Erythroblast (primary cell): ENCODE measurements at regions not wholly inside any gene's neighbourhood (a gene's known extent, or its start where the extent isn't known, plus 50 kb on each side); places are given as distances from the start of the nearest gene placed in this dataset.
"Not testable (repeated sequence)": the region's sequence is repeated elsewhere in the genome, so short reads cannot be mapped to it uniquely, and the experiment has no call there.

Experiments used
- DNase-seq, 2 experiments: peaks; one replicate each; lab custom pipeline; 2025; lab: John Stamatoyannopoulos, UW
- GATA1 ChIP-seq: IDR thresholded peaks from 2 replicates; pipeline ENCODE4 v1.6.1; 2011; ENCODE audit warnings: low read depth, mild to moderate bottlenecking, control low read depth, low read length, moderate library complexity
- POLR2A ChIP-seq: IDR thresholded peaks from 2 replicates; pipeline ENCODE4 v1.6.1; 2011; ENCODE audit warnings: mild to moderate bottlenecking, low read length

DNA sequence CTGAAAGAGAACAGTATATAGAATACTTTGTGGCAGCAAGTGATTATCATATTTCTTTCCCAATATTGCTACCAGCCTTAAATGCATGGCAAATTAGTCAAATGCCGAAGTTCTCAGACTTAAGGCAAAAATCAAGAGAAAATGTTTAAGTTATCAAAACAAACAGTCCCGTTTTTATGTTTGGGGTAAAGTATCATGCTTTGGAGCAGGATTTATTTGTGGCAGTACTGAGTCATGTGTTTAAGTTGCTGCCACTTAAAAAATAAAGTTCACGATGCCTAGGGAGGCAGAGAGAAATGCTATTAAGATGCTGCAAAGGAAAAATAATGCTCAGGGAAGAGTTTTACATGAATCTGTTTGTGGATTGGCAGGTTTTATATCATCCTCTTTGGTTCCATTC, 417.4 kb upstream of the MDFIC2 start:
- DNase-seq, result no peak
- TF ChIP-seq POLR2A (no peak), GATA1 (no peak)

GRCh38 chr3:70728311-70728710, 415.9 kb upstream of the MDFIC2 start:
- DNase-seq, result no peak
- no peak for TF ChIP-seq POLR2A
- no peak for TF ChIP-seq GATA1

DNA sequence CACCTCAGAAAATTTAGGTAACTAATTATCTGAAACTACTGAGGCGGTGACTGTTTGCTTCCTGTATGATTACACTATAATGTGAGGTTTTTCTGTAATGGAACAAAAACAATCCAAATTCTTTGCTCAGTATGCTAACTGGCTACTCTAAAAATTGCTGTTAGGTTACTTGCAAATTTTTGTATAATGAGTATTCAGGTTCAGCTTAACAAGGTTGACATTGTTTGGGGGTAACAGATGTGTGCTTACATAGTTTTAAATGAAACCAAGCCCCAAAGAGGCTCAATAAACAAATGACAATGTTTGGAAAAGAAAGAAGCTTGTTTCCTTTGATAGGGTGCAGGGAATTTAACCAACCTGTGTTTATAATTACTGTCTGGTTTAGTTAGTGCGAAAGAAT, 414.5 kb upstream of the MDFIC2 start:
- DNase-seq, result no peak
- TF ChIP-seq POLR2A, result no peak
- TF ChIP-seq GATA1, result no peak

- TF ChIP-seq GATA1, result no peak
- TF ChIP-seq POLR2A, result no peak
- DNase-seq, result no peak
These were observed 413.9 kb upstream of the MDFIC2 start for GRCh38 chr3:70726096-70726938.

- no peak for TF ChIP-seq GATA1
- TF ChIP-seq POLR2A, result no peak
- DNase-seq, result no peak
These were observed 409.6 kb upstream of the MDFIC2 start for GRCh38 chr3:70722018-70722417.

DNA sequence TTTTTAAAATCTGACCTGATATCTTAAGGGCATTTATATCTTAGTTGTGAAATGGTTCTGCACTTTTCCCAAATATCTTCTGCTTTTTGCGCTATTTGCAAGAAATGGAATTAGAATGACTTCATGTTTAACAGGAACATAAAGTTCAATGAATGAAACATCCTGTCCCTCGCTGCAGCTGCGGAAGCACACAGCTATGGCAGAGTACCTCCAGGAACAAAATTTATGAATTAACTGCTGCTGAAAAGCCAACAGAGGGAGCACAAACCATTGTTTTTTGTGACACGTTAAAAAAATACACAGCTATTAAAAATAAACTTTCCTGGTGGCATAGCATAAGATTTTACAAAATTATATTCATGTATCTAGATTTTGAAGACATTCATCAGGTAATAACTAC, 404.4 kb upstream of the MDFIC2 start:
- TF ChIP-seq GATA1, result no peak
- no peak for TF ChIP-seq POLR2A
- DNase-seq, result no peak

GRCh38 chr3:70712449-70713082, 400.1 kb upstream of the MDFIC2 start:
- no peak for TF ChIP-seq GATA1
- TF ChIP-seq POLR2A, result no peak
- no peak for DNase-seq

DNA sequence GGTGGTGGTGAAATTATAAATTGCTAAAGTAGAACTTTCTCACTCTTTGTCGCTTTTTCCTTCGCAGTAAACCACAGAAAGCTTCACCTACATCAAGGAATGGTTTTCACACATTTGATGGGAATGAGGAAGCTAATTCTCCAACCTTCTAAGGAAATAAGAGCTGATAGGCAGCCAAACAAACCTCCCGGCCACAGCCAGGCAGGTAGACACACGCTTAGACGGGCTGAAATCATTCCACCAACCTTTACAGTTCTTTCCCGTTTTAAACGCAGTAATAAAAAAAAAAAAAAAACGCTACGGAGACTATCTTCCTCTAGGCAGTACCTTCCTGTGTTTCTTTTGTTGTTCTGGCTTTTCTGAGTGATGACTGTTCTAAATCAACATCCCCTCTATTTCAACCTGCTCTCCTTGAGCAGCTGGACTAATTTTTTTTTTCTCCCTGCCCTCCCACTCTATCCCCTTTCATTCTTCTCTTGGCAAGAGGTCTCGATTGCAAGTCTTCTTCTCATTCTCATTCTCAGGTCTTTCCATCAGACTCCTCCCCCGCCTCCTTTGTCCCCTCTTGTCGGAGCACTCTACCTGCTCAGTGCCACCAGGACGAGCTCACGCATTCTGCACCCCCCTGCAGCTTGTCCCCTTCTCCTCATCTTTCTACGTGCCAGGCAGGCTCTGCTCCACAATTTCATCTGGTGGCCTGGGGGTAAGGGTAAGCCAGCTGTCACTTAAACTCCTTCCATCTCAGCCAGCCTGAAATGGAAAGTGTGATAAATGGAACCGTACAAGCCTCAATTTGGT, 391.1 kb upstream of the MDFIC2 start:
- no peak for DNase-seq

GRCh38 chr3:70702132-70702531, 389.7 kb upstream of the MDFIC2 start:
- no peak for DNase-seq
- TF ChIP-seq GATA1 (no peak), POLR2A (no peak)

More for the DNA sequence above, 391.1 kb upstream of the MDFIC2 start:
- TF ChIP-seq POLR2A (no peak), GATA1 (no peak)

DNA sequence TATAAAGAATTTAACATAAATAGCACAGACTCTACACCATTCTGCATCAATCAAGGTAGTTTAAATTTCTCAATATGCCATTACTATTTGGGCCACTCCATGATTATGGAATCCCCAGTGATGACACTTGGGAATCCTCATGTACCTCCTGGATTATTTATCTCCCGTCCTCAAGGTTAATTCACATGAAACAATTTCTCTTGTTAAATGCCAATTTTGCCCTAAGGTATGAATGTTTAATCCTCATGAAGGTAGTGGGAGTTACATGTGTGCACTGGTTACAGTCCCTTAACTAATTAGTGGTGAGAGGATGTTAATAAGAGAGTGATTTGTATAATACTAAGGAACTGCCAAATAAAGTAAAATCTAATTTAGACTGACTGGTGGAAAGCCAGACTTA, 372.3 kb upstream of the MDFIC2 start:
- no peak for TF ChIP-seq POLR2A
- no peak for TF ChIP-seq GATA1
- no peak for DNase-seq

- not testable (repeated sequence) for DNase-seq
These were observed 363.4 kb upstream of the MDFIC2 start for GRCh38 chr3:70675810-70676209.

GRCh38 chr3:70658513-70659310, 346.3 kb upstream of the MDFIC2 start:
- TF ChIP-seq POLR2A, result no peak
- no peak for TF ChIP-seq GATA1
- no peak for DNase-seq

DNA sequence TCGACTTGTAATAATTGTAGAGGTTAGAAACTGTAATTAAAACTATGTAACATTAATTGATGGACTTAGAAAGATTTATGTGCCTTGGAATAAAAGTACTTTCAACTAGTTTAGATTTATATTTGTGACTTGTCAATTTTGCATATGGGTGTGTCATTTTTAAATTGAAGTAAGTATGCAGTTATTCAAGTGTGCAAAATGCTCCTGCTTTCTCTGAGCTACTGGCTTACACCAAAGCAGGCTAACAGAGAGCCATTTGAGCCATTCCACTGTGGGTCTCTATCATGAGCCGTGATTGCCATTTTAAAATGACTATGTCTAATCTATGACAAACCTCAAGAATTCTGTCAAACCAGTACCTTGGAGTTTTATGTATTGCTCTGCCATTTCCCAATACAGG, 345.0 kb upstream of the MDFIC2 start:
- DNase-seq, result no peak
- TF ChIP-seq POLR2A (no peak), GATA1 (no peak)
